Glomerular visceral epithelial cell (primary cell): ENCODE measurements at regions not wholly inside any gene's neighbourhood (a gene's known extent, or its start where the extent isn't known, plus 50 kb on each side); places are given as distances from the start of the nearest gene placed in this dataset.
"Not testable (repeated sequence)": the region's sequence is repeated elsewhere in the genome, so short reads cannot be mapped to it uniquely, and the experiment has no call there.

ENCODE experiments used
- DNase-seq: peaks from one replicate; pipeline ENCODE4 v3.0.0-alpha.2; 2016; ENCODE audit errors: extremely low spot score

GRCh38 chr18:60202708-60203107 is 169.9 kb downstream of the MC4R start:
- no peak for DNase-seq

GRCh38 chr18:60200558-60200957 is 172.0 kb downstream of the MC4R start:
- no peak for DNase-seq

GRCh38 chr18:60199505-60199904 is 173.1 kb downstream of the MC4R start:
- no peak for DNase-seq

GRCh38 chr18:60197671-60198462 is 174.7 kb downstream of the MC4R start:
- no peak for DNase-seq

- no peak for DNase-seq
Measured at GRCh38 chr18:60196836-60197606, 175.6 kb downstream of the MC4R start.

- DNase-seq = no peak
Measured at GRCh38 chr18:60193780-60194179, 178.8 kb downstream of the MC4R start.

- DNase-seq = no peak
Measured at GRCh38 chr18:60191926-60192325, 180.6 kb downstream of the MC4R start.

- DNase-seq = no peak
Measured at GRCh38 chr18:60189856-60190255, 182.7 kb downstream of the MC4R start.

GRCh38 chr18:60188958-60189357 is 183.6 kb downstream of the MC4R start:
- no peak for DNase-seq

GRCh38 chr18:60182223-60182622 is 190.4 kb downstream of the MC4R start:
- no peak for DNase-seq

GRCh38 chr18:60180671-60181070 is 191.9 kb downstream of the MC4R start:
- no peak for DNase-seq

GRCh38 chr18:60178224-60178623 is 194.4 kb downstream of the MC4R start:
- not testable (repeated sequence) for DNase-seq

- no peak for DNase-seq
Measured at GRCh38 chr18:60176259-60176658, 196.3 kb downstream of the MC4R start.

GRCh38 chr18:60174832-60175231 is 197.7 kb downstream of the MC4R start:
- no peak for DNase-seq

- DNase-seq = no peak
Measured at GRCh38 chr18:60172030-60172429, 200.5 kb downstream of the MC4R start.

GRCh38 chr18:60163622-60164021 is 209.0 kb downstream of the MC4R start:
- no peak for DNase-seq

- no peak for DNase-seq
Measured at GRCh38 chr18:60162388-60162787, 210.2 kb downstream of the MC4R start.

GRCh38 chr18:60157810-60158209 is 214.8 kb downstream of the MC4R start:
- no peak for DNase-seq

- DNase-seq = no peak
Measured at GRCh38 chr18:60153376-60153775, 219.2 kb downstream of the MC4R start.

- no peak for DNase-seq
Measured at GRCh38 chr18:60149316-60149715, 223.3 kb downstream of the MC4R start.

GRCh38 chr18:60147323-60147722 is 225.3 kb downstream of the MC4R start:
- DNase-seq = no peak

GRCh38 chr18:60146220-60146960 is 226.2 kb downstream of the MC4R start:
- DNase-seq = no peak
